ENCODE measurements at regions not wholly inside any gene's neighbourhood (a gene's known extent, or its start where the extent isn't known, plus 50 kb on each side); places are given as distances from the start of the nearest gene placed in this dataset.

DNA sequence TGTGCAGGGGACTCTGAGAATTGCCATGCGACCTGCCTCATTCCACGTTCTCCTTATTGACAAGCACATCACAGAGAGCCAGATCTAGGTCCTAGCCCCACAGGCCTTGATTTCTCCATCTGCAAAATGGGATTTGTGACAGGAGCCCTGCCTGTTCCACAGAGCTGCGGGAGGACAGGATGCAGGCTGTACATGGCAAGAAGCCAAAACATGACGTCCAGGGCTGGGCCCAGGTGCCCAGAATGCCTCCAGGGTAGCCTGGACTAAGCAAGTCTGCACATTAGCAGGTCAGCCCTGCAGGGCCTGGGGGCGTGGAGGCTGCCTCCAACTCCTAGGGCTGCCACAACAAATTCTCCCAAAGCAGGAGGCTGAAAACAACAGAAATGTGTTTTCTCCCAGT lies 235.7 kb upstream of the SDK2 start:
- no peak for TF ChIP-seq FOXP2 (optimal IDR thresholded peaks at IDR 0.05; ENCODE audit: borderline replicate concordance, extremely low read depth, extremely low read length, insufficient read depth)
- TF ChIP-seq, protein P1, sequence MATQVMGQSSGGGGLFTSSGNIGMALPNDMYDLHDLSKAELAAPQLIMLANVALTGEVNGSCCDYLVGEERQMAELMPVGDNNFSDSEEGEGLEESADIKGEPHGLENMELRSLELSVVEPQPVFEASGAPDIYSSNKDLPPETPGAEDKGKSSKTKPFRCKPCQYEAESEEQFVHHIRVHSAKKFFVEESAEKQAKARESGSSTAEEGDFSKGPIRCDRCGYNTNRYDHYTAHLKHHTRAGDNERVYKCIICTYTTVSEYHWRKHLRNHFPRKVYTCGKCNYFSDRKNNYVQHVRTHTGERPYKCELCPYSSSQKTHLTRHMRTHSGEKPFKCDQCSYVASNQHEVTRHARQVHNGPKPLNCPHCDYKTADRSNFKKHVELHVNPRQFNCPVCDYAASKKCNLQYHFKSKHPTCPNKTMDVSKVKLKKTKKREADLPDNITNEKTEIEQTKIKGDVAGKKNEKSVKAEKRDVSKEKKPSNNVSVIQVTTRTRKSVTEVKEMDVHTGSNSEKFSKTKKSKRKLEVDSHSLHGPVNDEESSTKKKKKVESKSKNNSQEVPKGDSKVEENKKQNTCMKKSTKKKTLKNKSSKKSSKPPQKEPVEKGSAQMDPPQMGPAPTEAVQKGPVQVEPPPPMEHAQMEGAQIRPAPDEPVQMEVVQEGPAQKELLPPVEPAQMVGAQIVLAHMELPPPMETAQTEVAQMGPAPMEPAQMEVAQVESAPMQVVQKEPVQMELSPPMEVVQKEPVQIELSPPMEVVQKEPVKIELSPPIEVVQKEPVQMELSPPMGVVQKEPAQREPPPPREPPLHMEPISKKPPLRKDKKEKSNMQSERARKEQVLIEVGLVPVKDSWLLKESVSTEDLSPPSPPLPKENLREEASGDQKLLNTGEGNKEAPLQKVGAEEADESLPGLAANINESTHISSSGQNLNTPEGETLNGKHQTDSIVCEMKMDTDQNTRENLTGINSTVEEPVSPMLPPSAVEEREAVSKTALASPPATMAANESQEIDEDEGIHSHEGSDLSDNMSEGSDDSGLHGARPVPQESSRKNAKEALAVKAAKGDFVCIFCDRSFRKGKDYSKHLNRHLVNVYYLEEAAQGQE (IDR thresholded peaks at IDR 0.05; ENCODE audit: insufficient read depth in 1 of 2, low read depth in 2 of 2, low read length in 2 of 2): no peak
- no peak for TF ChIP-seq POLR2AphosphoS5 (IDR thresholded peaks at IDR 0.05; ENCODE audit: low read depth, low read length)
- TF ChIP-seq TAF1 (IDR thresholded peaks at IDR 0.05; ENCODE audit: borderline replicate concordance, insufficient read depth, low read length): no peak
- no peak for TF ChIP-seq SIN3A (IDR thresholded peaks at IDR 0.05; ENCODE audit: borderline replicate concordance, insufficient read depth, low read length)

DNA sequence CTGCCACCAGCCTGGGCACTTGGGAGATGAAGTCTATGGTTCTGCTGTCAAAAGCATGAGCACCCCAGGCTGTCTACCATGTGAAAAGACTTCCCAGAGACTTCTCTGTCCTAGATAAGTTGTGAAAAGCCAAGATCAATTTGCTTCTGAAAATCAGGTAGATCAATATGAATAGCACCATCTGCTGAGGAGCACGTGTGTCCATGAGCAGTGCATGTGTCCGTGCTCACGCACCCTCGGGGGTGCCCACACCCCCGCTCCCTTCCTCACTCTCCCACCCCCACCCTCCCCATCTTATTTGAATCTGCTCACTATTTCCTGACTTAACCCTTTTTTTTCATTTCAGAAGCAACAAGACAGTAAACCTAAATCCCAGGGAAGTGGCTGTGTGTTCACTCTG lies 238.3 kb upstream of the SDK2 start:
- TF ChIP-seq SIN3A (IDR thresholded peaks at IDR 0.05; ENCODE audit: borderline replicate concordance, insufficient read depth, low read length) (no peak), POLR2AphosphoS5 (IDR thresholded peaks at IDR 0.05; ENCODE audit: low read depth, low read length) (no peak), FOXP2 (optimal IDR thresholded peaks at IDR 0.05; ENCODE audit: borderline replicate concordance, extremely low read depth, extremely low read length, insufficient read depth) (no peak), TAF1 (IDR thresholded peaks at IDR 0.05; ENCODE audit: borderline replicate concordance, insufficient read depth, low read length) (no peak)
- TF ChIP-seq, protein P1 (IDR thresholded peaks at IDR 0.05; ENCODE audit: insufficient read depth in 1 of 2, low read depth in 2 of 2, low read length in 2 of 2): no peak

DNA sequence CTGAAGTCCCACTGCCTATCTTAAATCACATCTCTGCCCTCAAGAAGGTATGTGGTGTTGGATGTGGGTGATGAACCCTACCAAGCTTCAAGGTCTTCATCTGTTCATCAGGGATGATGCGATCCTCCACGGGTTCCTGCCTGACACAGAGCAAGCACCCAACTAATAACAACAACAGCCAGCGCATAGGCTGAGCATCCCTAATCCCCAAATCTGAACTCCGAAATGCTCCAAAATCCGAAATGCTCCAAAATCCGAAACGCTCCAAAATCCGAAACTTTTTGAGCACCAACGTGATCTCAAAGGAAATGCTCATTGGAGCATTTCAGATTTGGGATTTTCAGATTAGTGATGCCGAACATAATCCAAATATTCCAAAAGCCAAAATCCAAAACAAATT lies 238.9 kb upstream of the SDK2 start:
- TF ChIP-seq, protein P1 (IDR thresholded peaks at IDR 0.05; ENCODE audit: insufficient read depth in 1 of 2, low read depth in 2 of 2, low read length in 2 of 2): no peak
- TF ChIP-seq SIN3A (IDR thresholded peaks at IDR 0.05; ENCODE audit: borderline replicate concordance, insufficient read depth, low read length): no peak
- no peak for TF ChIP-seq TAF1 (IDR thresholded peaks at IDR 0.05; ENCODE audit: borderline replicate concordance, insufficient read depth, low read length)
- TF ChIP-seq FOXP2 (optimal IDR thresholded peaks at IDR 0.05; ENCODE audit: borderline replicate concordance, extremely low read depth, extremely low read length, insufficient read depth): no peak
- TF ChIP-seq POLR2AphosphoS5 (IDR thresholded peaks at IDR 0.05; ENCODE audit: low read depth, low read length): no peak

DNA sequence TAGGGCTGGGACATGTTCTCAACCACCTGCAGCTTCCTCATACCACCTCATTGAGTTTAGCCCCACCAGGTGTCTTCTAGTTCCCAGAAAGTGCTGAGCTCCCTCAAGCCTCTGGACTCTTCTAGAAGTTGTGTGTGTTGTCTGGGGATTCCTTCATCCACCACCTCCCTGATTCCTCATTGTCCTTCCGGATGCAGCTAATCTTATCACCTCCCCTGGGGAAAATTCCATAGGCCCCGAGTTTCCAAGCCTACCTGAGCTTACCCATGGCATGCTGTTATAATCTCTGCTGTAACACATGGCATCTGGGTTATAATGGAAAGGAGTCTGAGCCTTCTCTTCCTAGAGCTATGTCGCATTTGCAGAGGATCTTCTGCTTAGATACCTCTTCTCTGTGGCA lies 243.5 kb upstream of the SDK2 start:
- TF ChIP-seq FOXP2 (optimal IDR thresholded peaks at IDR 0.05; ENCODE audit: borderline replicate concordance, extremely low read depth, extremely low read length, insufficient read depth) (no peak), POLR2AphosphoS5 (IDR thresholded peaks at IDR 0.05; ENCODE audit: low read depth, low read length) (no peak), TAF1 (IDR thresholded peaks at IDR 0.05; ENCODE audit: borderline replicate concordance, insufficient read depth, low read length) (no peak), SIN3A (IDR thresholded peaks at IDR 0.05; ENCODE audit: borderline replicate concordance, insufficient read depth, low read length) (no peak)
- TF ChIP-seq, protein P1 (IDR thresholded peaks at IDR 0.05; ENCODE audit: insufficient read depth in 1 of 2, low read depth in 2 of 2, low read length in 2 of 2): no peak

DNA sequence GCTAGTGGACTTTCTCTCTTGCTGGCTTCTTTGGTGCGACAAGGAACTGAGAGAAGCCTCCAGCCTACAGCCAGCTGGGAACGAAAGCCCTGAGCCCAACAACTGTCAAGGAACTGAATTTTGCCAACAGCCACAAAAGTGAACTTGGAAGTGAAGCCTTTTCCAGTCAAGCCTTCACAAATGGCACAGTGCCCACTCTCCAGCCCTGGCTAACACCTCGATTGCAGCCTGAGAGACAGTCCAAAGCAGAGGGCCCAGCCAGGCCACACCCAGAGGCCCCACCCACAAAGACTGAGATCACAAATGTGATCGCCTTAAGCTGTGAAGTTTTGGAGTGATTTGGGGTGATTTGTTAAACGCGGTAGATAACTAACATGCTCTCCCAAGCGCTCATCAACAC lies 244.6 kb upstream of the SDK2 start:
- TF ChIP-seq FOXP2 (optimal IDR thresholded peaks at IDR 0.05; ENCODE audit: borderline replicate concordance, extremely low read depth, extremely low read length, insufficient read depth) (no peak), TAF1 (IDR thresholded peaks at IDR 0.05; ENCODE audit: borderline replicate concordance, insufficient read depth, low read length) (no peak), POLR2AphosphoS5 (IDR thresholded peaks at IDR 0.05; ENCODE audit: low read depth, low read length) (no peak)
- TF ChIP-seq, protein P1 (IDR thresholded peaks at IDR 0.05; ENCODE audit: insufficient read depth in 1 of 2, low read depth in 2 of 2, low read length in 2 of 2): no peak

Measured in PFSK-1 (cell line).